Coronary artery (tissue), 2 donors: ENCODE measurements at regions not wholly inside any gene's neighbourhood (a gene's known extent, or its start where the extent isn't known, plus 50 kb on each side); places are given as distances from the start of the nearest gene placed in this dataset.

ENCODE experiments used
- DNase-seq: peaks from one replicate; pipeline ENCODE4 v3.0.0-alpha.2; 2017; ENCODE audit warnings: low spot score
- H3K27ac ChIP-seq, 2 donors: fragments of 200-600 bp; sonication (generic); one replicate each; pipeline ENCODE4 v1.5.1; 2016 to 2019
- H3K4me3 ChIP-seq: fragments of 200-600 bp; sonication (generic); 2 replicates; pipeline ENCODE4 v1.5.1; 2016; ENCODE audit warnings: mild to moderate bottlenecking, moderate library complexity
- TF ChIP-seq, protein P1 (sequence below): fragments of 200-600 bp; sonication (generic); IDR thresholded peaks from one replicate; pipeline ENCODE4 v1.5.1; 2019; ENCODE audit warnings: antibody characterized with exemption

DNA sequence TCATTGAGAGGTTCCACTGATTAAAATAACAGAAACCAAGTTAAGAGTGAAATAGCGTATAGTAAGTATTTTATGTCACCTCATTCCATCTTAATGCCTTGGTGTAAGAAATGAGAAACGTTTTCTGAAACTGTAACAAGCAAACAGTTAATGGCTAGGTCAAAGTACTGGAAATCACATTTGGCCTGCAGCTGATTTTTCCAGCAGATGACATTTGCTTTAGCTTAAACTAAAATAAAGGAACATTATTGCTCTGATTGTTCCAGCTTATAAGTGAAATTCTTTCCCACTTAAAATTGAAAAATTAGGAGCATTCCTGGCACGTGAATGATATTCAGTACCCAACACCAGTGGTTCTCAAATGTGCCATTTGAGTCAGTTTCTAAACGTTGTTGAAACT is 213.6 kb upstream of the DPP6 start:
- Histone ChIP-seq H3K27ac (no peak overlapping the region), H3K4me3 (no peak overlapping the region)
- DNase-seq: no peak
- TF ChIP-seq, protein P1, sequence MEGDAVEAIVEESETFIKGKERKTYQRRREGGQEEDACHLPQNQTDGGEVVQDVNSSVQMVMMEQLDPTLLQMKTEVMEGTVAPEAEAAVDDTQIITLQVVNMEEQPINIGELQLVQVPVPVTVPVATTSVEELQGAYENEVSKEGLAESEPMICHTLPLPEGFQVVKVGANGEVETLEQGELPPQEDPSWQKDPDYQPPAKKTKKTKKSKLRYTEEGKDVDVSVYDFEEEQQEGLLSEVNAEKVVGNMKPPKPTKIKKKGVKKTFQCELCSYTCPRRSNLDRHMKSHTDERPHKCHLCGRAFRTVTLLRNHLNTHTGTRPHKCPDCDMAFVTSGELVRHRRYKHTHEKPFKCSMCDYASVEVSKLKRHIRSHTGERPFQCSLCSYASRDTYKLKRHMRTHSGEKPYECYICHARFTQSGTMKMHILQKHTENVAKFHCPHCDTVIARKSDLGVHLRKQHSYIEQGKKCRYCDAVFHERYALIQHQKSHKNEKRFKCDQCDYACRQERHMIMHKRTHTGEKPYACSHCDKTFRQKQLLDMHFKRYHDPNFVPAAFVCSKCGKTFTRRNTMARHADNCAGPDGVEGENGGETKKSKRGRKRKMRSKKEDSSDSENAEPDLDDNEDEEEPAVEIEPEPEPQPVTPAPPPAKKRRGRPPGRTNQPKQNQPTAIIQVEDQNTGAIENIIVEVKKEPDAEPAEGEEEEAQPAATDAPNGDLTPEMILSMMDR: no peak

DNA sequence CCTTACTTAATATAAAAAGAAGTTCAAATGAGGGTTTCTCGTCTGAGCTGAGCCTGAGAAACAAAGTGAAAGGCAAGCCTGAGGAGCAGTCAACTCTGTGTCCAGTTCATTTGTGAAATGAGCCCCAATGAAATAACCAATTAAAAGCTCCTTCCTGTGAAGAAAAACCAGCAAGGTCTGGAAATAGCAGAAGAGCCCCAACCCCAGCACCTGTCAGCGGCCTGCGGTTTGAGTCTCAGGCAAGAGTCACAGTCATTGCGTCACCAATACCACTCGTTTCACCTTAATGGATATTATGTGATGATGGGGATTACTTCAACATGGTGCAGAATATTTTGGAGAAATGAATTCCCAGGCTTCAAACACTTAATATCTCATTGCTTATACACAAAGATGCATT is 211.3 kb upstream of the DPP6 start:
- H3K27ac ChIP-seq: no peak overlapping the region
- no peak for DNase-seq
- H3K4me3 ChIP-seq: no peak overlapping the region
- TF ChIP-seq, protein P1: no peak

DNA sequence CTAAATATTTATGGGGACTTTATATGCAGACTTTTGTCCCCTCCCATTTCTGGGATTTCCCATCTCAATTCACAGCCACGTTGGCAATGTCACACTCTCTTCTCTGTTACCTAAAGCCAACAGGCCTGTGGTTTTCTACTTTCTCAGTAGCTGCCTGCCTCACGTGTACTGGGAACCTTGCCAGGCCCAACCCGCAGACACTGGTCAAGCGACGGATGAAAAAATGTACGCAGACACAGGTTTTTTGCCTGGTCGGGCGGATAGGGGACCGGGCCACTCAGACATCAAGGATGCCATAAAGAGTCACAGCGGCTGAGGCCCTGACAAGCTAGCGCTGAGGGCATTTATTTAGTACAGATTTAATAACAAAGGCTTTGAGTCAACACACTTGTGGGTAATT is 204.4 kb upstream of the DPP6 start:
- Histone ChIP-seq H3K4me3 (no peak overlapping the region), H3K27ac (no peak overlapping the region)
- TF ChIP-seq, protein P1: no peak
- DNase-seq: no peak

DNA sequence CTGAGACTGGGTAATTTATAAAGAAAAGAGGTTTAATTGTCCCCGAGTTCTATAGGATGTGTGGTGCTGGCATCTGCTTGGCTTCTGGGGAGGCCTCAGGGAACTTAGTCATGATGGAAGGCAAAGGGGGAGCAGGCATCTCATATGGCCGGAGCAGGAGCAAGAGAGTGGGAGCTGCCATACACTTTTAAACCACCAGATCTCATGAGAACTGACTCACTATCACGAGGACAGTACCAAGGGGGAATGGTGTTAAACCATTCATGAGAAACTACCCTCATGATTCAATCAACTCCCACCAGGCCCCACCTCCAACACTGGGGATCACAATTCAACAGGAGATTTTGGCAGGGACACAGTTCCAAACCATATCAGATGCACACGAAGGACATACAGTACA is 199.9 kb upstream of the DPP6 start:
- TF ChIP-seq, protein P1: no peak

DNA sequence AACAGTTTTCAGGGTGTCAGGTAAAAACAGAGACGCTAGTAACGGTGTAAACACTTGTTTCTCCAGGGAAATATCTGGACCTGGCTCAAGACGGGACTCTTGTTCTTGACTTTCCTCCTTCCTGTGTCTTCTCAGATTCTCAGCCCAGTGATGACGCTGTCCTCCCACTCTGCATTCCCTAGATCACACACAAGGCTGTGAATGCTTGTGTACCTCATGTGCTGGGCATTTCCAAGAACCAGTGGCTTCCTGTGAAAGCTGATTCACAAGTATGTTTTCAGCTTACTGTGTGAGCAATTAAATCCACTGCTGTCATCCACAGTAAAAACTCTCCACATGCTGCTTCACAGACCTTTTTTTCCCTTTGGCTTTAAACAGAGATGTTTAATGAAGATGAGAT is 193.8 kb upstream of the DPP6 start:
- no peak overlapping the region for H3K4me3 ChIP-seq
- TF ChIP-seq, protein P1: no peak
- no peak for DNase-seq
- no peak overlapping the region for H3K27ac ChIP-seq

More for the DNA sequence above, 199.9 kb upstream of the DPP6 start:
- Histone ChIP-seq H3K27ac (no peak overlapping the region), H3K4me3 (no peak overlapping the region)
- DNase-seq: no peak

DNA sequence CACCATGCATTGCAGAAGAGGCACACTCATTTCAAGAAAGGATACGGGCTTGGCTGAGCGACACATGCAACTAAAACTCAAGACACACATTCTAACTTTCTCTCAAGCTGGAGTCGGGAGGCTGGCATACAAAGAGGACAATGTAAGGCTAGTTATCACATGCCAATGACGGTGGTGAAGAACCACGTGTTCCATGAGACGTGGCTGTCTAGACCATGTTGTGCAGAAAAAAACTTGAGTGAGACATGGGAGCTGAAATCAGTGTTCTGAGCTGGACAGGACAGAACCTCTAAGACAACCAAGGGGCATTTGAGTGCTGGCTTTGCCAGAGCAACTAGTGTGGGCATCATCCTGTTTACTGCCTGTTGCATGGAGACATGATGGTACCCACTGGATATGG is 193.0 kb upstream of the DPP6 start:
- TF ChIP-seq, protein P1: no peak
- no peak overlapping the region for H3K4me3 ChIP-seq
- no peak overlapping the region for H3K27ac ChIP-seq
- DNase-seq: no peak

DNA sequence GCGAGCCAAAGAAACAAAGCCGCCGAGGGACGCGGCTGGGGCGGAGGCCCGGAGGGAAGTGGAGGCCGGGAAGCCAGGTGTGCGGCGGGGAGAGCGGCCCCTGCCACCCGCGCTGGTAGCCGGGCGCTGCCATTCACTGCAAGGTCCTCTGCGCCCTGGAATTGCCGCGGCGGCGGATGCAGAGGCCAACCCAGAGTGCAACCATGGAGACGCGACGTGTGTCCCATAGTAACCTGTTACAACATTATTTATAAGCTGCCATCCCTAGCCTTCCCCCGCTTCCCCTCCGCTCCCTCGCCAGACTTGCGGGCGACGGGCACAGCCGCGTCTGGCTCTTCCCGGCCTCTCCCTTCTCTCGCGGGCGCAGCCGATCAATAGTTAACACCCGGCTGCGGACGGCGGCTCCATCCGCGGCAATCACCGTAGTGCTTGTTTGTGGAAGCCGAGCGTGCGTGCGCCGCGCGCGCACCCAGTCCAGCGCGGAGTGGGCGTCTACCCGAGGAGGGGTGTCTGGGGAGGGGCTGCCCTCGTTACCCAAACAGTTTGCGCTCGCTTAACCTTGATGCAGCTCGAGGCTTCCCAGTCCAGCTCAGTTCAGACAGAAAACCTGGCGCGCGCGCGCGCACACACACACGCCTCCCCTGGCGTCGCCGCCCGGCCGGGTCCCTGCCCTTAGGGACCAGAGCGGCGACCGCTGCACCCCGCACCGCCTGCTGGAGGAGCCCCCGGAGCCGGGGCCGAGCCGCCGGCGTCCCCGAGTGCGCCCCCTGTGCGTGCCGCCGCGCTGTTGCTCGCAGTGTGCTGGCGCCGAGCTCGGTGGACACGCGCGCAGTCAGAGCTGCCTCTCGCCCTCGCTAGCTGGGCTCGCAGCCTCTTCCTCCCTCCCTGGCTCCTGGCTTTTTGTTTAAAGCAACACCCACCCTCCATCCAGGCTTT is 165.4 kb upstream of the DPP6 start:
- no peak for DNase-seq
- H3K4me3 ChIP-seq: peak overlapping the region; percentile 34
- no peak overlapping the region for H3K27ac ChIP-seq
- TF ChIP-seq, protein P1: no peak
